ENCODE measurements at regions not wholly inside any gene's neighbourhood (a gene's known extent, or its start where the extent isn't known, plus 50 kb on each side); places are given as distances from the start of the nearest gene placed in this dataset.

- Mint-ChIP-seq H3K27me3 (ENCODE audit: low read depth, poor library complexity) (no peaks in the 10 kb centered on the region), H3K9me3 (no peaks in the 10 kb centered on the region), H3K36me3 (ENCODE audit: low read depth) (no peaks in the 10 kb centered on the region), H3K27ac (no peak overlapping the region), H3K4me3 (no peak overlapping the region), H3K4me1 (no peaks in the 10 kb centered on the region)
- no peak for TF ChIP-seq CTCF (IDR thresholded peaks at IDR 0.05)
- DNase-seq, result no peak
Measured at GRCh38 chr13:90416938-90417337, 930.5 kb upstream of the MIR17HG start.

GRCh38 chr13:90420683-90421082 is 926.8 kb upstream of the MIR17HG start:
- Mint-ChIP-seq H3K9me3 (no peaks in the 10 kb centered on the region), H3K4me1 (no peaks in the 10 kb centered on the region), H3K27me3 (ENCODE audit: low read depth, poor library complexity) (no peaks in the 10 kb centered on the region), H3K36me3 (ENCODE audit: low read depth) (no peaks in the 10 kb centered on the region), H3K27ac (no peak overlapping the region), H3K4me3 (no peak overlapping the region)
- no peak for DNase-seq
- TF ChIP-seq CTCF (IDR thresholded peaks at IDR 0.05), result no peak

- Mint-ChIP-seq H3K4me3 (no peak overlapping the region), H3K4me1 (peaks cover 6% of the 10 kb centered on the region), H3K36me3 (ENCODE audit: low read depth) (no peaks in the 10 kb centered on the region), H3K27ac (no peak overlapping the region), H3K27me3 (ENCODE audit: low read depth, poor library complexity) (no peaks in the 10 kb centered on the region), H3K9me3 (no peaks in the 10 kb centered on the region)
- TF ChIP-seq CTCF (IDR thresholded peaks at IDR 0.05), result no peak
- DNase-seq, result no peak
Measured at GRCh38 chr13:90427322-90428272, 919.9 kb upstream of the MIR17HG start.

GRCh38 chr13:90428522-90429210 is 918.8 kb upstream of the MIR17HG start:
- DNase-seq, result no peak
- no peaks in the 10 kb centered on the region for H3K27me3 Mint-ChIP-seq (ENCODE audit: low read depth, poor library complexity)
- no peak overlapping the region for H3K4me3 Mint-ChIP-seq
- H3K36me3 Mint-ChIP-seq (ENCODE audit: low read depth), result no peaks in the 10 kb centered on the region
- peaks cover 6% of the 10 kb centered on the region for H3K4me1 Mint-ChIP-seq
- no peak for TF ChIP-seq CTCF (IDR thresholded peaks at IDR 0.05)
- H3K27ac Mint-ChIP-seq, result no peak overlapping the region
- H3K9me3 Mint-ChIP-seq, result no peaks in the 10 kb centered on the region

- Mint-ChIP-seq H3K36me3 (ENCODE audit: low read depth) (no peaks in the 10 kb centered on the region), H3K27me3 (ENCODE audit: low read depth, poor library complexity) (no peaks in the 10 kb centered on the region), H3K4me1 (peaks cover 6% of the 10 kb centered on the region), H3K9me3 (no peaks in the 10 kb centered on the region), H3K4me3 (no peak overlapping the region), H3K27ac (no peak overlapping the region)
- TF ChIP-seq CTCF (IDR thresholded peaks at IDR 0.05), result no peak
- DNase-seq, result no peak
Measured at GRCh38 chr13:90430127-90430526, 917.4 kb upstream of the MIR17HG start.
